NCI-H748 (cell line): ENCODE measurements at regions not wholly inside any gene's neighbourhood (a gene's known extent, or its start where the extent isn't known, plus 50 kb on each side); places are given as distances from the start of the nearest gene placed in this dataset.

Experiments
- DNase-seq: peaks from one replicate; lab custom pipeline; 2025; ENCODE audit not compliant: unreplicated experiment; lab: John Stamatoyannopoulos, UW

GRCh38 chr2:188848887-188849435 lies 125.2 kb upstream of the COL3A1 start:
- DNase-seq: no peak

- no peak for DNase-seq
Measured at GRCh38 chr2:188850786-188851185, 123.4 kb upstream of the COL3A1 start.

DNA sequence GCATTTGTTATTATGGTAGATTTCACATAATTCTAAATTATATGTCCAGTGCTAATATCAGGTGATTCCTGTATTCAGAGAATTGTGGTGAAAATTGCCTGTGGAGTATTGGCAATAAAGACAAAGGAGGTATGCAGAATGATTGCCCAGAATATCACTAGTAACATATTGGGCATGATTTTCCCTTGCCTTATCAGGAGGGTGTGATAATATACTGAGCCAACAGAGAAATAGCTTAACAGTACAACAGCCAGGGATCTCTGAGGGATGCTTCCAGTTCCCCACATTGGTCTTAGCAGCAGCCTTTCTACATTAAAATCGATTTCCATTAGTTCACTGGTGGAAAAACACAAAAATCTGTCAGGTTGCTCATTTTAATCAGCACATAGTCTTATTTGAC lies 122.9 kb upstream of the COL3A1 start:
- no peak for DNase-seq

GRCh38 chr2:188851826-188852225 lies 122.3 kb upstream of the COL3A1 start:
- no peak for DNase-seq

DNA sequence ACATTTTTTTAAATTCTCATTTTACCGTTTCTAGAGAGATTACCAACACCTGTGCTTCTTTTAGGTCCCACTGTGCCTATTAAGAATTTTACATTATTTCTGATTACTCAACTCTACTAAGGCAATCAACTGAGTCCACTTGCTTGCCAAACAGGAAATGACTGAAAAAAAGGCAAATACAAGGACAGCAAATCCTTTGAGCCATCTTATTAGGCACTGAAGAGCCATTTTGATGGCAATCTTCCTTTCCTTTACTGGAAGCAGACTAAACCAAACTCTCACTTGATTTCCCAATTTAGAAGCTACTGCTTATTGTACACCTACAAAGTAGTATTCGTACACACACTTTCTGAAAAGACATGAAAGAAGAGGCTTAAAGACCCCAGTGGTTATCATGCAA lies 121.4 kb upstream of the COL3A1 start:
- DNase-seq: peak; percentile 13

- no peak for DNase-seq
Measured at GRCh38 chr2:188853307-188853706, 120.9 kb upstream of the COL3A1 start.

DNA sequence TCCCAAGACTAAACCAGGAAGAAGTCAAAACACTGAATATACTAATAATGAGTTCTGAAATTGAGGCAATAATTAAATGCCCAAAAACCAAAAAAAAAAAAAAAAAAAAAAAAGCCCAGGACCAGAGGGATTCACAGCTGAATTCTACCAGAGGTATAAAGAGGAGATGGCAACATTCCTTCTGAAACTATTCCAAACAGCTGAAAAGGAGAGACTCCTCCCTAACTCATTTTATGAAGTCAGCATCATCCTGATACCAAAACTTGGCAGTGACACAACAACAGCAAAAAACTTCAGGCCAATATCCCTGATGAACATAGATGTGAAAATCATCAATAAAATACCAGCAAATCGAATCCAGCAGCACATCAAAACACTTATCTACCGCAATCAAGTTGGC lies 108.5 kb upstream of the COL3A1 start:
- DNase-seq: no peak

DNA sequence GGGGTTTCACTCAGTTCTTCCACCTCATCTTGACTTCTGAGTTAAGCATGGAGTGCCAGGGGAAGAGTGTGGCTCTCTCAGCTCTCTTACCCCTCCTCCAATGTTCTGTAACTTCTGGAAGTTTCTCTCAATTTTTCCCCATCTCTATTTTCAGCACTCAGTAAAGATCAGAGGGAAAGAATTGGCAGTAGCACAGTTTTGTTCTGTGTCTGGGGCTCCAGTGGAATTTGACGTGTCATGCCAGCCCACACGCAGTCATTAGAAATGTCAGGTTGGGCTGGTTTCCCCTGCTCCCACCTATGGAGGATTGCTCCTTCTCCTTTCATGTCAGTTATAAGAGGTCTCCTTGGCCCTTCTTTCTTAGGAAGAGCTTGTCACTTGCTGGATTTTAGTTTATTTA lies 104.6 kb upstream of the COL3A1 start:
- DNase-seq: no peak

DNA sequence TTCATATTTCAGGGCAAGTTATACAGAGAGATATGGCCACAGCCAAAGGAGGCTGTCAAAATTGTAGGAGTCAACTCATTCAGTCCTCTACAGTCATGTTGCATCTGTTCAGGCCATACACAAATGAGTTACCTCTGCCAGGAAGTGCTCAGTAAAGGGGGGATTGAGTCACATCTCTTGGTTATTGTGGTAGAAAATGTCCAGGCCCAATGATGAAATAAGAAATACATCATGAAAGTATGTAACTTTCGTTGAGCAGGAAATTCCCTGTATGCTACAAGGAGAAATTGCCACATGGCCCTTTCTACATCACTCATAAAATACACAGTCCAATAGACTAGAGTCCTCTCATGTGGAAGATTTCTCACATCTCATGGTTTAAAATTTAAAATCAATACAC lies 103.9 kb upstream of the COL3A1 start:
- DNase-seq: no peak

- DNase-seq: no peak
Measured at GRCh38 chr2:188875104-188875503, 99.1 kb upstream of the COL3A1 start.

DNA sequence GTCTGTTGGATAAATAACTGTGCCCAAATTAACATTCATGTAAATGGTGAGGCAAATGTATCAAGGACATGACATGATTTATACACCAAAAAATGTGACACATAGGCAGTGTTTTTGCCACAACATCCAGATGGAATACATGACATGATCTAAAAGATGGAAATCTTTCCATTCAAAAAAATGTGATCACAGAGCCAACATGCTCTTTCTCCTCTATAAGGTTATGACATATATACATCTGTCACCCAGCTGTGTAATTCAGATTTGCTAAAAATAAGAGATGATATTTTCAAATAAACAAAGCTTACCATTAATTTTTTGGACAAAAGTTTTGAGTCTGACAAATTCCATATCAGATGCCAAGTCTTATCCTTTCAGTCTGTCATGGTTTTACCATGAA lies 95.5 kb upstream of the COL3A1 start:
- no peak for DNase-seq

DNA sequence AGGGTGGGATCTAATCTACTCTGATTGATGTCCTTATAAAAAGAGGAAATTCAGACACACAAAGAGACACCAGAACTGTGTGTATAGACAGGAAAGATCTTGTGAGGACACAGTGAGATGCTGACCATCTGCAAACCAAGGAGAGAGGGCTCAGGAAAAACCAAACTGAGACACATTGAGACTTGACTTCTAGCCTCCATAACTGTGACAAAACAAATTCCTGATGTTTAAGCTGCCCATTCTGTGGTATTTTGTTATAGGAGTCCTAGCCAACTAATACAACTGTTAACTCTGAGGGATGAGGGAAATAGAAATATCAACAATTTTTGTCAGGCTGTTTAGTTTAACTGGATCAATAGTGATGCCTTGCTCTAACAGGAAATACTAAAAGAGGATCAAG lies 93.4 kb upstream of the COL3A1 start:
- no peak for DNase-seq

- DNase-seq: no peak
Measured at GRCh38 chr2:188881434-188881833, 92.7 kb upstream of the COL3A1 start.

GRCh38 chr2:188884046-188884445 lies 90.1 kb upstream of the COL3A1 start:
- DNase-seq: no peak

DNA sequence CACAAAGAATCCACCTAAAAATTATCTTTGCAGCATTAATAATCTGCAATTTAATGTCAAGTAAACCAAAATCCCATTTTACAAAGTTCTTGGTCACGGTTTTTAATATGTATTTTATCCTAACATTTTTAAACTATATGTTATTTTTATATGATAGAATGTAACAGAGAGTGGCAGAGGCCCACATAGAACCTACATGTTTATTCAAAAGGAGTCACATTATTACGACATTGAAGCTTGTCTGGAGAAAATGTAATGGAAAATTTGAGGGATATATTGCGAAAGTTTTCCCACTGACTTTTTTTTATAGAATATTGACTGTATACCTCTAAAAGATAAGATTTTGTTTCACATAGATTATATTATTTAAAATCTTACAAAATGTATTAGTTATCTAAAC lies 89.7 kb upstream of the COL3A1 start:
- no peak for DNase-seq

- DNase-seq: no peak
Measured at GRCh38 chr2:188889187-188889586, 85.0 kb upstream of the COL3A1 start.

GRCh38 chr2:188890755-188891154 lies 83.4 kb upstream of the COL3A1 start:
- no peak for DNase-seq

DNA sequence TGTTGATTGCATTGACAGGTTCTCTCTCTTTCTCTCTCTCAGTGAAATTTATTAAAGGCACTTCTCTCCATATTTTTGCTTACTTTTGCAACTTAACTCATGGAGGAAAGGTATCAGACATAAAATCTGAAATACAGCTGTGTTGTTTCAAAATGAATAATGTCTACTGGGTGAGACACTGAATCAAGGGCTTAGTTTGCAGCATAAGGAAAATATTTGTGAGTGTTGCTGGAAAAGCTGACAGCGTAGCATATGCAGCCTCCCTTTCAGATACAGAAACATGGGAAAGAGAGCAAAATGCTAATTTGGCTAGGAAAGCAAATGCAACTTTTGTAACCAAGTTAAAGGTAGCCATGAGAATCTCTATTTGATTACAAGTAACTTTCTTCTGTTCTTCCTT lies 81.5 kb upstream of the COL3A1 start:
- DNase-seq: no peak

DNA sequence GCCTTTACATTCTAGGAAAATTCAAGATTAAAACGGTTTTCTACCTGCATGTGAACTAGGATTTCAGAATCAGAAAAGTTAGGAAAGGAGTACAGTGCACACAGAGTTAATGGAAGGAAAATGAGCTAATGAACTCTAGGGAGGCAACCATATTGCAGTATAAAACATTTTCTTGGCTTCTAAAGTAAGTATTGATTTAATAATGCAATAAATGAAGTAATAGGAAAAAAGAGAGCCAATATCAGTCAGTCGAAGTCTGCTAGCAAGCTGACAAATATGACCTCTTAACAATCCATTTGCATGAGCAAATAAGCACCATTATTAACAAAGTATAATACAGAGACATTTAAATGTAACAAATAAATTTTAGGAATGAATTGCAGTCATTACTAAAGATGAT lies 80.2 kb upstream of the COL3A1 start:
- no peak for DNase-seq

GRCh38 chr2:188894979-188895378 lies 79.2 kb upstream of the COL3A1 start:
- DNase-seq: no peak

DNA sequence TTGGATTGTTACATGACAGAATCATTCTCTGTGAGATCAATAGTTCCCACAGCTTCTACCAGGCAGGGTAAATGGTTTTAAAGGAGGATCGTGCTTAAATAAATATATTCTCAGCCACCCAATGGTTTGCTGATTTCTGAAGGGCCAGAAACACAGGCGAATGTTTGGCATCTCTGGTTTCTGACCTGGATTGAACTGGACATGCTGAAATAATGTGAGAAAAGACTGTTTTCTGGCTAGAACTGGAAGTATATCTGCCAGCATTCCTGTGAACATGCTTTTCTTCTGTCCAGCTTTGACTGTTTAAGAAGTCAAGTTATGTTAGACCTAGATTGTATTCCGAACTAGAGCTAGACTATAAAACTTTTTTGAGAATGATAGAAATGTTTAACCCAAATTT lies 77.1 kb upstream of the COL3A1 start:
- DNase-seq: no peak

GRCh38 chr2:188898261-188898660 lies 75.9 kb upstream of the COL3A1 start:
- no peak for DNase-seq

GRCh38 chr2:188902901-188903491 lies 71.2 kb upstream of the COL3A1 start:
- peak; percentile 43 for DNase-seq
